GM19468 (cell line): ENCODE measurements at regions not wholly inside any gene's neighbourhood (a gene's known extent, or its start where the extent isn't known, plus 50 kb on each side); places are given as distances from the start of the nearest gene placed in this dataset.

Source experiments
- ATAC-seq: cut with Tn5 transposase; IDR thresholded peaks from one replicate; pipeline ENCODE4 v1.9.1; 2021; ENCODE audit warnings: mild to moderate bottlenecking, moderate library complexity, moderate number of reproducible peaks; ENCODE audit not compliant: unreplicated experiment; ENCODE audit errors: extremely low read depth

GRCh38 chrX:98480606-98481005, 1596.9 kb downstream of the RPA4 start:
- no peak for ATAC-seq

- no peak for ATAC-seq
Observed at GRCh38 chrX:98481636-98482035, 1597.9 kb downstream of the RPA4 start.

GRCh38 chrX:98490670-98491069, 1607.0 kb downstream of the RPA4 start:
- no peak for ATAC-seq

GRCh38 chrX:98501426-98501825, 1617.7 kb downstream of the RPA4 start:
- ATAC-seq: no peak

- no peak for ATAC-seq
Observed at GRCh38 chrX:98506907-98507306, 1623.2 kb downstream of the RPA4 start.

- no peak for ATAC-seq
Observed at GRCh38 chrX:98514032-98514431, 1630.3 kb downstream of the RPA4 start.

GRCh38 chrX:98516120-98516519, 1632.4 kb downstream of the RPA4 start:
- ATAC-seq: no peak

GRCh38 chrX:98523026-98523425, 1639.3 kb downstream of the RPA4 start:
- ATAC-seq: no peak

GRCh38 chrX:98523521-98523920, 1639.8 kb downstream of the RPA4 start:
- no peak for ATAC-seq

- ATAC-seq: no peak
Observed at GRCh38 chrX:98548519-98548918, 1664.8 kb downstream of the RPA4 start.

- no peak for ATAC-seq
Observed at GRCh38 chrX:98568795-98569194, 1685.1 kb downstream of the RPA4 start.

GRCh38 chrX:98605941-98606340, 1722.2 kb downstream of the RPA4 start:
- no peak for ATAC-seq

- no peak for ATAC-seq
Observed at GRCh38 chrX:98607739-98608138, 1724.0 kb downstream of the RPA4 start.

GRCh38 chrX:98627645-98628044, 1743.9 kb downstream of the RPA4 start:
- ATAC-seq: no peak

GRCh38 chrX:98637451-98637850, 1753.7 kb downstream of the RPA4 start:
- ATAC-seq: no peak

- ATAC-seq: no peak
Observed at GRCh38 chrX:98646351-98646750, 1762.6 kb downstream of the RPA4 start.

- ATAC-seq: no peak
Observed at GRCh38 chrX:98654565-98654964, 1755.5 kb downstream of the PCDH19 start.
